Upper lobe of right lung (tissue), 1 donor: ENCODE measurements at regions not wholly inside any gene's neighbourhood (a gene's known extent, or its start where the extent isn't known, plus 50 kb on each side); places are given as distances from the start of the nearest gene placed in this dataset.

Source experiments
- ATAC-seq: fragments of 200-7000 bp; cut with Tn5 transposase; one replicate; pipeline ENCODE4 v1.9.1; 2020; ENCODE audit warnings: mild to moderate bottlenecking, moderate library complexity
- DNase-seq: peaks from one replicate; pipeline ENCODE4 v3.0.0-alpha.2; 2020
- H3K27ac ChIP-seq: fragments of 200-600 bp; one replicate; pipeline ENCODE4 v1.8.0; 2022
- H3K27me3 ChIP-seq: fragments of 200-600 bp; one replicate; pipeline ENCODE4 v1.8.0; 2022; ENCODE audit warnings: mild to moderate bottlenecking
- H3K36me3 ChIP-seq: fragments of 200-600 bp; one replicate; pipeline ENCODE4 v1.8.0; 2022
- H3K4me1 ChIP-seq: fragments of 200-600 bp; one replicate; pipeline ENCODE4 v1.8.0; 2022
- H3K4me3 ChIP-seq: fragments of 200-600 bp; one replicate; pipeline ENCODE4 v1.8.0; 2022; ENCODE audit warnings: mild to moderate bottlenecking
- H3K9me3 ChIP-seq: fragments of 200-600 bp; one replicate; pipeline ENCODE4 v1.8.0; 2022
- CTCF ChIP-seq: fragments of 200-600 bp; IDR thresholded peaks from one replicate; pipeline ENCODE4 v1.8.0; 2022; ENCODE audit warnings: antibody characterized with exemption
- intact Hi-C: fragments of 100-400 bp; cut with DNase I; formaldehyde crosslinking; loops from one replicate; pipeline ENCODE4 v1.11.0; 2022
- donor health status: DM: no; HTN: yes; CAD: no; lungs with severe emphysema.

GRCh38 chr13:47268270-47268669 lies 371.4 kb upstream of the HTR2A start:
- H3K27me3 ChIP-seq, result no peaks in the 10 kb centered on the region
- H3K27ac ChIP-seq, result no peak overlapping the region
- ATAC-seq (no peak), DNase-seq (no peak)
- no peaks in the 10 kb centered on the region for H3K9me3 ChIP-seq
- no peak overlapping the region for H3K4me3 ChIP-seq
- TF ChIP-seq CTCF, result no peak
- no peaks in the 10 kb centered on the region for H3K4me1 ChIP-seq
- H3K36me3 ChIP-seq, result no peaks in the 10 kb centered on the region
- intact Hi-C loops, result no loop called here

- Histone ChIP-seq H3K4me3 (no peak overlapping the region), H3K27ac (no peak overlapping the region), H3K9me3 (no peaks in the 10 kb centered on the region), H3K27me3 (no peaks in the 10 kb centered on the region), H3K36me3 (no peaks in the 10 kb centered on the region), H3K4me1 (no peaks in the 10 kb centered on the region)
- intact Hi-C loops, result no loop called here
- ATAC-seq, result no peak
- TF ChIP-seq CTCF, result no peak
- DNase-seq, result no peak
These were observed 361.5 kb upstream of the HTR2A start for GRCh38 chr13:47258384-47258783.

GRCh38 chr13:47256618-47257017 lies 359.8 kb upstream of the HTR2A start:
- intact Hi-C loops, result no loop called here
- H3K4me1 ChIP-seq, result no peaks in the 10 kb centered on the region
- H3K9me3 ChIP-seq, result no peaks in the 10 kb centered on the region
- no peaks in the 10 kb centered on the region for H3K27me3 ChIP-seq
- DNase-seq (no peak), ATAC-seq (no peak)
- TF ChIP-seq CTCF, result no peak
- no peak overlapping the region for H3K27ac ChIP-seq
- no peak overlapping the region for H3K4me3 ChIP-seq
- no peaks in the 10 kb centered on the region for H3K36me3 ChIP-seq

- Histone ChIP-seq H3K4me1 (no peaks in the 10 kb centered on the region), H3K27me3 (no peaks in the 10 kb centered on the region), H3K36me3 (no peaks in the 10 kb centered on the region), H3K4me3 (no peak overlapping the region), H3K9me3 (no peaks in the 10 kb centered on the region), H3K27ac (no peak overlapping the region)
- DNase-seq (no peak), ATAC-seq (no peak)
- intact Hi-C loops, result no loop called here
- no peak for TF ChIP-seq CTCF
These were observed 355.8 kb upstream of the HTR2A start for GRCh38 chr13:47252627-47253026.

- no peak for ATAC-seq
- no peak for DNase-seq
- Histone ChIP-seq H3K27me3 (no peaks in the 10 kb centered on the region), H3K27ac (no peak overlapping the region), H3K9me3 (no peaks in the 10 kb centered on the region), H3K36me3 (no peaks in the 10 kb centered on the region), H3K4me3 (no peak overlapping the region), H3K4me1 (no peaks in the 10 kb centered on the region)
- intact Hi-C loops, result no loop called here
- no peak for TF ChIP-seq CTCF
These were observed 354.9 kb upstream of the HTR2A start for GRCh38 chr13:47251771-47252170.

GRCh38 chr13:47250146-47250545 lies 353.3 kb upstream of the HTR2A start:
- Histone ChIP-seq H3K4me3 (no peak overlapping the region), H3K27me3 (no peaks in the 10 kb centered on the region), H3K27ac (no peak overlapping the region), H3K4me1 (no peaks in the 10 kb centered on the region), H3K9me3 (no peaks in the 10 kb centered on the region), H3K36me3 (no peaks in the 10 kb centered on the region)
- TF ChIP-seq CTCF, result no peak
- intact Hi-C loops, result no loop called here
- ATAC-seq (no peak), DNase-seq (no peak)
